Fibroblast of villous mesenchyme (primary cell): ENCODE measurements at regions not wholly inside any gene's neighbourhood (a gene's known extent, or its start where the extent isn't known, plus 50 kb on each side); places are given as distances from the start of the nearest gene placed in this dataset.
A peak's percentile ranks its signal among the peaks of the same experiment; 100 is the strongest.
"Not testable (repeated sequence)": the region's sequence is repeated elsewhere in the genome, so short reads cannot be mapped to it uniquely, and the experiment has no call there.

Experiments used
- DNase-seq: peaks from one replicate; pipeline ENCODE4 v3.0.0-alpha.2; 2010; ENCODE audit warnings: low read depth
- H3K4me3 ChIP-seq: 2 replicates; pipeline ENCODE4 v1.5.1; 2011; ENCODE audit warnings: low read depth, mild to moderate bottlenecking, low read length
- TF ChIP-seq, protein P1 (sequence below): IDR thresholded peaks from 2 replicates; pipeline ENCODE4 v1.5.1; 2012; ENCODE audit warnings: low read depth, mild to moderate bottlenecking, low read length; ENCODE audit not compliant: insufficient read depth

DNA sequence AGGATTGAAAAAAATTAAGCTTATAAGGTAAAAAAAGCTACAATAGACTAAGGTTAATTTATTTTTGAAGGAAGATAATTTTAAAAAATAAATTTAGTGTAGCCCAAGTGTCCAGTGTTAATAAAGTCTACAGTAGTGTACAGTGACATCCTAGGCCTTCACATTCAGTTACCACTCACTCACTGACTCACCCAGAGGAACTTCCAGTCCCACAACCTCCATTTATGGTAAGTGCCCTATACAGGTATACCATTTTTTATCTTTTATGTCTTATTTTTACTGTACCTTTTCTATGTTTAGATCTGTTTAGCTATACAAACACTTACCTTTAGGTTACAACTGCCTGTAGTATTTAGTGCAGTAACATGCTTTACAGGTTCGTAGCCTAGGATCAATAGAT lies 79.8 kb upstream of the ZNF462 start:
- TF ChIP-seq, protein P1, sequence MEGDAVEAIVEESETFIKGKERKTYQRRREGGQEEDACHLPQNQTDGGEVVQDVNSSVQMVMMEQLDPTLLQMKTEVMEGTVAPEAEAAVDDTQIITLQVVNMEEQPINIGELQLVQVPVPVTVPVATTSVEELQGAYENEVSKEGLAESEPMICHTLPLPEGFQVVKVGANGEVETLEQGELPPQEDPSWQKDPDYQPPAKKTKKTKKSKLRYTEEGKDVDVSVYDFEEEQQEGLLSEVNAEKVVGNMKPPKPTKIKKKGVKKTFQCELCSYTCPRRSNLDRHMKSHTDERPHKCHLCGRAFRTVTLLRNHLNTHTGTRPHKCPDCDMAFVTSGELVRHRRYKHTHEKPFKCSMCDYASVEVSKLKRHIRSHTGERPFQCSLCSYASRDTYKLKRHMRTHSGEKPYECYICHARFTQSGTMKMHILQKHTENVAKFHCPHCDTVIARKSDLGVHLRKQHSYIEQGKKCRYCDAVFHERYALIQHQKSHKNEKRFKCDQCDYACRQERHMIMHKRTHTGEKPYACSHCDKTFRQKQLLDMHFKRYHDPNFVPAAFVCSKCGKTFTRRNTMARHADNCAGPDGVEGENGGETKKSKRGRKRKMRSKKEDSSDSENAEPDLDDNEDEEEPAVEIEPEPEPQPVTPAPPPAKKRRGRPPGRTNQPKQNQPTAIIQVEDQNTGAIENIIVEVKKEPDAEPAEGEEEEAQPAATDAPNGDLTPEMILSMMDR, result no peak
- no peak overlapping the region for H3K4me3 ChIP-seq

DNA sequence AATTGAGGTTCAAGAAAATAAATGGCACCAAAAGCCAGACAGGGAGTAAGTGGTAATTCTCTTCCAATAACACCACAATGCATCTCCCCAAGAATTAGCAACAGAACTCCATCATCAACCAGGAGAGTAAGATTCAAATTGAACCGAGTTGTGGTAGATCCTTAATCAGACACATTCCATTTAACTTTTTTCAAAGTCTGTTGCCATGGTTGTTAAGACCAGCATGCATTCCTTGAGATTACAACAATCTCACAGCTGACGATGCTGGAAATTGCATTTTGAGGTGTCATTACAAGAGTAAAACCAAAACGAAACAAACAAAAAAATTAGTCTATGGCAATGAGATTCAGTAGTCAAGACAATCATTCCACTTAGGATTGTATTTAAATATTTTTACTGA lies 78.9 kb upstream of the ZNF462 start:
- peak; percentile 84 for DNase-seq
- H3K4me3 ChIP-seq, result no peak overlapping the region
- TF ChIP-seq, protein P1, result no peak

More for the DNA sequence above, 79.8 kb upstream of the ZNF462 start:
- DNase-seq, result no peak

DNA sequence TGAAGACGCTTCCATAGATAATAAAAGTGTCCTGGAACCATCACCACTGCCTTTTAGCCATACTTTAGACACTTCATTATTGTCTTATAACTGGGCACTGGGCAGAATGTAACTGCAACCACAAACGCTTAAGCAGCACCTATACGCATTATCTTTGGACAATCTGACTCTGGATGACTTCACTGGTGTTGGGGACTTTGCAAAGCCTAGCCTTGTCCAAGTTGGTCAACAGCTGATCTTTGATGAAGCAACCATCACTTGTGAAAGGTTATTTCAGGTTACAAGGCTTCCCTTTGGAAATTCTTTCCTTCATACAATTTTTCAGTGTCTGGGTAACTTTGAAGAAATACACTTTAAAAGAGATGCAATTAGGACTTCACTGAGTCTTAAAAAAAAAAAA lies 77.8 kb upstream of the ZNF462 start:
- no peak for DNase-seq
- TF ChIP-seq, protein P1, result no peak

DNA sequence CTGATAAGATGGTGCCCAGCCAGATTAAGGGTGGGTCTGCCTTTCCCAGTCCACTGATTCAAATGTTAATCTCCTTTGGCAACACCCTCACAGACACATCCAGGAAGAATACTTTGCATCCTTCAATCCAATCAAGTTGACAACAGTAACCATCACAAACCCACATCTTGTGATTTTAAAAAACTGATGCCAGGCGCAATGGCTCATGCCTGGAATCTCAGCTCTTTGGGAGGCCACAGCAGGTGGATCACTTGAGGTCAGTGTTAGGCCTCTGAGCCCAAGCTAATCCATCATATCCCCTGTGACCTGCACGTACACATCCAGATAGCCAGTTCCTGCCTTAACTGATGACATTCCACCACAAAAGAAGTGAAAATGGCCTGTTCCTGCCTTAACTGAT lies 74.9 kb upstream of the ZNF462 start:
- not testable (repeated sequence) for DNase-seq, H3K4me3 ChIP-seq

More for the DNA sequence above, 77.8 kb upstream of the ZNF462 start:
- H3K4me3 ChIP-seq, result no peak overlapping the region

DNA sequence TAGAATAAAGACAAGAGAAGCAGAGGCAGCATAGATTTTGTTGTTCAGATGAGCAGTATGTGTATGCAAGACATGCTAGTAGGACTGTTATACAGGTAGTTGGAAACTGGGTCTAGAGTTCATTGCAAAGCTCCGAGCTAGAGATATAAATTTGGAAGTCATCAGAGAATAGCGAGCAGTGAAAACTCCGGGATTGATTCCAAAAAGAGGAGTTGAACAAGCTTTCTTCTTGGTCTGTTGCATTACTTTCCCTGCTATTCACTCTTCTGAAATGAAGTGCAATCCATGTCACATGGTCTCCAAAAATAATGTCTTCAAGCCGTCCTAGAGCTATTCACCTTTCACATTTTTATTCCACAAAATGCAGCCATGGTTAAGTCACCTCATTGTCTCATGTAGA lies 67.9 kb upstream of the ZNF462 start:
- no peak overlapping the region for H3K4me3 ChIP-seq
- DNase-seq, result no peak
- TF ChIP-seq, protein P1, result no peak

DNA sequence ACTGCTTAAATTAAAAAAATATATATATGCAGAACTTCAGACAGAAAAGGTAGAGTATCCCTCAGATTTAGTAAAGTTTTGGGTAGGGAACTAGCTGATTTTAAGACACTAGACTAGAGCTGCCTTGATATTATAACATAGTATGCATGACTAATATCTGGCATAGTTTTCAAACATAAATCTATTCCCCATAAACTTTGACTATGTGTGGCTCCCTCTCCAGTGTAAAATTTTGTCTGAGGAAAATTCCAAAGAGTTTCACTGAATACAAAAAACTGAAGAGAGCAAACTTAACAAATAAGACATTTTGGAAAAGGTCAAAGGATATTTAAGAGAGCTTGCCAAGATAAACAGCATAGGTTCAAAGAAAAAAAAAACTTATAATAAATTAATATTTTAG lies 66.2 kb upstream of the ZNF462 start:
- no peak overlapping the region for H3K4me3 ChIP-seq
- DNase-seq, result peak; percentile 28
- TF ChIP-seq, protein P1, result no peak

DNA sequence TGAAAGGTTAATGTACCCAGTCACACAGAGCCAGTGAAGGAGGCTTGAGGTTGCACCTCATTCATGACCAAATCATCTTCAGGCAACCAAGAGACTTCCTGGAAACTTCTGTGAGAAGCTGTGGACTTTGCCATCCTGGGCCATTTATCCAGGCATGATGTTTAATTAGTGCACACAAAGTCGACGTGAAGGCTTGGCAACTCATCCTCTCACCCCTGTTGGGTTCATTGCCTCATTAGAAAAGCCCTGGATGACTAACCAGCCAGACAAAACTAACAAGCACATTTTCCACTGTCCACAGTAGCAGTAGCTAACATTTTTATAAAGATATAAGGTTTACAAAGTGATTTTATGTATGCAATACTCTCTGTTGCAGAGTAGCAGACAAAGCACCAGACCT lies 65.7 kb upstream of the ZNF462 start:
- TF ChIP-seq, protein P1, result no peak
- no peak overlapping the region for H3K4me3 ChIP-seq
- DNase-seq, result peak; percentile 24
